CD4-positive, alpha-beta T cell treated with Interleukin-17A for 4 hours (primary cell): ENCODE measurements at regions not wholly inside any gene's neighbourhood (a gene's known extent, or its start where the extent isn't known, plus 50 kb on each side); places are given as distances from the start of the nearest gene placed in this dataset.
"Not testable (repeated sequence)": the region's sequence is repeated elsewhere in the genome, so short reads cannot be mapped to it uniquely, and the experiment has no call there.

Source experiments
- DNase-seq: peaks from one replicate; pipeline ENCODE4 v3.0.0-alpha.2; 2020; ENCODE audit warnings: mixed read lengths

DNA sequence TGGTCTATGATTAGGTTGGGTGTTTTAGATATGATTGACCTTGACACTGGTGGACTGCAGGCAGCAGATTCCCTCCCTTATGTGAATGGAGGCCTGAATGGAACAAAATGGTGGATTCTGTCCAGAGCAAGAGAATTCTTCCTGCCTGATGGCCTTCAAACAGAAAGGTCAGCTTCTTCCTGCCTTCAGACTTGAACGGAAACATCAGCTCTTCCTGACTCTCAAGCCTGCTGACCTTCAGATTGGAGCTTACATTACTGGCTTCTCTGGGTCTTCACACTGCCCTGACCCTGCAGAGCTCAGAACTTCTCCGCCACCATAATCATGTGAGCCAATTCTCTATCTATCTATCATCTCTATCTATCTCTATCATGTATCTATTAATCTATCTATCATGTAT is 111.6 kb downstream of the RAMP3 start:
- no peak for DNase-seq

DNA sequence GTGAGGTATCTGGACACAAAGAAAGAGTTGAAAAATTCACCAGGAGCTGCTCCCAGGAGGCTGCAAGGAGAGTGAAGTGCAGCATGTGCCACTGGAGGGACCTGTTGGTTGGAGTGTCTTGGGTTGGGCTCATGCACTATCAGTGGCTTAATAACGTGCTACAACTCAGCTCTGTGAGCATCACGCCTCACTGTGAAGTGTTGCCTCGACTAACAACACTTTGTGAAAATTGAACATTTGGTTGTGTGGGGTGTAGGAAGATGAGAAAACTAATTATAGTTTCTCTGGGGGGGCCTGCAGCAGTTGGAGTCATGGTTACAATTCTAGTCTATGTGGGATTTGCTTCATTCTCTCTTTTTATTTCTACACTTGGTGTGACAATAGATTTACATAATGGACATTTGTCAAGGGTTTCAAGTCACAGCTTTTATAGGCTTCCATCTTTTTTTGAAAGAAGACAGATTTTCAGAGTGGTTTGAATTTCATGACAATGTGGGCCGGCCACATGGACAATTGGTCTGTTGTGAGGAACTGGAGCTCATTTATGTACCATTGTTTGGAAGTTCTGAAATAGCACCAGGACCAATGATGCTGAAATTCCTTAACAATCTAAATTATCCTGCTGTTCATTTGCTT is 121.3 kb downstream of the RAMP3 start:
- DNase-seq: no peak

GRCh38 chr7:45289611-45290010 is 132.0 kb downstream of the RAMP3 start:
- DNase-seq: not testable (repeated sequence)

GRCh38 chr7:45290880-45291279 is 133.3 kb downstream of the RAMP3 start:
- no peak for DNase-seq

GRCh38 chr7:45292481-45292880 is 134.9 kb downstream of the RAMP3 start:
- DNase-seq: no peak

DNA sequence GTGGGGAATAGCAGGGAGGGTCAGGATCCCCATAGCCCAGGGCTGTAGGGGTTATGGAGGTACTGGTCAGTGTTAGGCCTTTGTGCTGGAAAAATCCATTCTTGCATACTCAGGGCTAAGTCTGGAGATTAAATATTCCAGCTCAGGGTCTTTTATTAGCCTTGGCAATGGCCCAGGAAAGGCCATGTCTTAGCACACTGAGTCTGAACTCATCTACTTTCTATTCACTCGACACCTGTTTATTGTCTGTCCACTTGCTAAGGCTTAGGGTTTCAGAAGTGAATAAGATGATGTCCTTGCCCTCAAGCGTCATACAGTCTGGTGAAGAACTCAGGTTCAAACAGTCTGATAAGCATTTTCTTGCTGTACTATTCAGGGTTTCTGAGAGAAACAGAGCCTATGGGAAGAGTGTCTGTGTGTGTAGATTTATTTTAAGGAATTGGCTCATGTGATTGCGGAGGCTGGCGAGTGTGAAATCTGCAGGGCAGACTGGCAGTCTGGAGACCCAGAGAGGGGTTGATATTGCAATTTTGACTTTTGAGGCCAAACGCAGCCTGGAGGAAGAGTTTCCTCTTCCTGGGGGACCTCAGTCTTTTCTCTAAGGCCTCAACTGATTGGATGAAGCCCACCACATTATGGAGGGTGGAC is 135.8 kb downstream of the RAMP3 start:
- no peak for DNase-seq

DNA sequence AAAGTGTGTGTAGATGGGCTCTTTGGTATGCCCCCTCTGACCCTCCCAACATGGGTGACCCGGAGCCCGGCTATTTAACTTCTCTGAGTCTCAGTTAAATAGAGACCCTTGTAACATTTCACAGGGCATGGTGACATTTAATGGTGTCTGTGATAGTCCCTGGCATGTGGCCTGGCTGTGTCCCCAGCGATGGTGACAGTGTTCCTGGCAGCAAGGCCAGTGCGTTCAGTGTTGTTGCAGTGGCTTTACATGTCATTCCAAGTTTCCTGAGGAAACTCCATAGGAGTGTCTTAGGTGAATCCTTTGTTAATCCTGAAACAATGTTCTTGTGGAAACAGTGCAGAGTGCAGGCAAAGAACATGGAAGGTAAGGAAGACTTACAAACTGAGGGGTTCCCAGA is 137.0 kb downstream of the RAMP3 start:
- DNase-seq: no peak

DNA sequence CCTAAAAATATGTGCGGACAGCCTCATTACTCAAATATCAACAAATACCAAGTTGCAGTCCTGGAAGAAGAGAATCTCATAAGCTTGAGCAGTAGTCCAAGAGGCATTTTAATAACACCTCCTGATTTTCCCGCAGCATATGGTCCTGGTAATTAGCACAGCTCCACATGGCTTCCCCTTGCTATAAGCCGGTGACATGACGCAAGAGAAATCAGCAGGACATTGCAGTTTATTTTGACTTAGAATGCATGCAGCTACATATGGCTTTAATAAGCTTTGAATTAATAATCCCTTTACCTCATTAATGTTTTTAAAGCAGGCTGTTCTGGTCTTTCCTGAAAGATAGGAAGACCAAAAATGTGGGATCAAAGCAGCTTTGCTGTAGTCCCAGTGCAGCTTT is 137.6 kb downstream of the RAMP3 start:
- no peak for DNase-seq

DNA sequence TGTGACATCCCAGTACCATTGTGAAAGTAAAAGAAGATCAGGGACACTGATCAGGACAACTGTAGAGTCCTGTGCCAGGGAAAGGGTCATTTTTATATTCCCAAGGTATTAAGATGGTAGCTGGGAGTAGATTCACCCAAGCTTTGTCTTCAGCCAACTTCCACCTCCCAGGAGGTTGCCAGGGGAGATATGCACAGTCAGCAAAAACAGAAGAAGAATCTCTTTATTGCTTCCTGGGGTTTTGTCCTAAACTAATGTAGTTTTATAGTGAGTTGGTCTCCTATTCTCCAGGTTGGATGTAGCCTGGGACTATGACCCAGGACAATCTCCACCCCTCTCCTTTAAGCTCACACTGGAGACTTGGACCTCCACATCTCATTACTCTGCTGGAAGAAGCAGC is 139.2 kb downstream of the RAMP3 start:
- no peak for DNase-seq

DNA sequence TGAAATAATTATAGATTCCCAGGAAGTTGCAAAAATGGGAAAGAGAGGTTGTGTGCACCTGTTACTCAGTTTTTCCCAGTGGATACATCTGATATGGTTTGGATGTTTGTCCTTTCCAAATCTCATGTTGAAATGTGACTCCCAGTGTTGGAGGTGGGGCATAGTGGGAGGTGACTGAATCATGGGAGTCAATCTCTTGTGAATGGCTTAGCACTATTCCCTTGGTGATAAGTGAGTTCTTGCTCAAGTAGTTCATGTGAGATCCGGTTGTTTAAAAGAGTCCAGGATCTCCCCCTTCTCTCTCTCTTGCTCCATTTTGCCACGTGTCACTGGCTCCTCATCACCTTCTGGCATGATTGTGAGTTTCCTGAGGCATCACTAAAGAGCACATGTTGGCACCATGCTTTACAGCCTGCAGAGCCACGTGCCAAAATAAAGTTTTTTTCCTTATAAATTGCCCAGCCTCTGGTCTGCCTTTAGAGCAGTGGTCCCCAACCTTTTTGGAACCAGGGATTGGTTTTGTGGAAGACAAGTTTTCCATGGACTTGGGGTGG is 149.2 kb downstream of the RAMP3 start:
- DNase-seq: no peak

GRCh38 chr7:45311597-45311996 is 154.0 kb downstream of the RAMP3 start:
- DNase-seq: no peak

- DNase-seq: not testable (repeated sequence)
These were observed 157.9 kb downstream of the RAMP3 start for GRCh38 chr7:45315512-45315911.

DNA sequence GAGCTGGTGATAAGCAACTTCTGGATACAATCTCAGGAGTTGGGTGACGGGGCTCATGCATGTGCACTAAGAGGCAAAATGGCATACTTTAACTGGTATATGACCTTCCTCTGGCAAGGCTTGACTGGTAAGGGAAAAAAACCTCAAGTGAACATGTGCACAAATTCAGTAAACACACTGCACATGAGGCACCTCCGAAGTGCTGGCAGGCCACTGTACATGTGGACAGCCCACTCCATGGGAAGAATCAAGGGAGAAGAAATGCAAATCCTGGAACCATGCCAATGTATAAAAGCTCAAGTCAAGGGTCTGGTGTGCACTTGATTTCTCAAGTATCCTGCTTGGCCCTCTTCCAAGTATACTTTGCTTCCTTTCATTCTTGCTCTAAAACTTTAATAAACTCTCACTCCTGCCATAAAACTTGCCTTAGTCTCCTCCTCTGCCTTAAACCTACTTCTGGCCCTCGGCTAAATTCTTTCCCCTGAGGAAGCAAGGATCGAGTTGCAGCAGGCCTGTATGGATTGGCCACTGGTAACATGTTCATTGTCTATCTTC is 167.2 kb downstream of the RAMP3 start:
- DNase-seq: no peak

DNA sequence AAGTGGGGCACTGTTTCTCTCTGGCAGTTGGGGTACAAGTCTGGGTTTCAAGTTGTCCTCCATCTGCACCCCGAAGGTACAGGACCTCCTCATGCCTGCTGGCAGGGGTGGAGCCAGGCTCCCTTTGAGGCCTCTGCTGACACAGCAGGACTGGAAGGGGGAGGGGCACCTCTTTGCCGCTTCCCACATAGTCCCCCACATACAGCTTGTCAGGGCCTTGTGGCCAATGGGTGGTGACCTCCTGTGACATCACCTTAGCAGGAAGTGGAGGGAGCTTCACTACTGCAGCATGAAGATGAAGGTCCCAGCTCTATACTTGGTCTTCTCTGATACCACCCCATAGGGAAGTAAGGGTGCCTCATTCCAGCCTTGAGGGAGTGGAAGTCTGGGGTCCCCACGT is 167.8 kb downstream of the RAMP3 start:
- DNase-seq: no peak

DNA sequence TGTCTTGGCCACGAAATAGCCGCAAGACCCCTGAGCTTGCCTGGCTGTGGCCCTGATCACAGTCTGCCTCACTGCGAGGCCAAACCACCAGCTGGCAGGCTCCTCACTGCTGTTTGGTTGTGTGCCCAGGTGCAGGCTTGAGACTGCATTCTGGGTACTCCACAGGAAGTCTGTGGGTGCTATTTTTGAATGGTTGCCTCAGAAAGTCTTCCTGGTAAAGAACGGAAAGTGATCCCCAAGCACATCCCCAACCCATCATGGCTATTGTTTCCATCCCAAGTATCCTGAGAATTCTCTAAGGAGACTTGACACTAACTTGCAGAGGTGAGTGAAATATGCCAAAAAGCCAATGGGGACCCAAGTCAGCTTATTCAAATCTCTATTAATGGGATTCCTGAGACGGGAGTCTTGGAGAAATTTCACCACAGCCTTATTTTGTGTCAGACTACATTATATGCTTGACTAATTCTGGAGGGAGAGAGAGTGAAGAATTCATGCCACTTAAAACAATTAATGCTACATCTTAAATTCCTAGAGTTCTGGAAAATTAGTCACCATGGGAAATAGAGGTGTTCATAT is 170.9 kb downstream of the RAMP3 start:
- no peak for DNase-seq

GRCh38 chr7:45331563-45331962 is 174.0 kb downstream of the RAMP3 start:
- no peak for DNase-seq

DNA sequence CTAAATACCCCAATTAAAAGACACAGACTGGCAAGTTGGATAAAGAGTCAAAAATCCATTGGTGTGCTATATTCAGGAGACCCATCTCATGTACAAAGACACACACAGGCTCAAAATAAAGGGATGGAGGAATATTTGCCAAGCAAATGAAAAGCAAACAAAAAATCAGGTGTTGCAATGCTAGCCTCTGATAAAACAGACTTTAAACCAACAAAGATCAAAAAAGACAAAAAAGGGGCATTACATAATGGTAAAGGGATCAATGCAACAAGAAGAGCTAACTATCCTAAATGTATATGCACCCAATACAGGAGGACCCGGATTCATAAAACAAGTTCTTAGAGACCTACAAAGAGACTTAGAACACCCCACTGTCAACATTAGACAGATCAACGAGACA is 177.4 kb downstream of the RAMP3 start:
- DNase-seq: not testable (repeated sequence)

DNA sequence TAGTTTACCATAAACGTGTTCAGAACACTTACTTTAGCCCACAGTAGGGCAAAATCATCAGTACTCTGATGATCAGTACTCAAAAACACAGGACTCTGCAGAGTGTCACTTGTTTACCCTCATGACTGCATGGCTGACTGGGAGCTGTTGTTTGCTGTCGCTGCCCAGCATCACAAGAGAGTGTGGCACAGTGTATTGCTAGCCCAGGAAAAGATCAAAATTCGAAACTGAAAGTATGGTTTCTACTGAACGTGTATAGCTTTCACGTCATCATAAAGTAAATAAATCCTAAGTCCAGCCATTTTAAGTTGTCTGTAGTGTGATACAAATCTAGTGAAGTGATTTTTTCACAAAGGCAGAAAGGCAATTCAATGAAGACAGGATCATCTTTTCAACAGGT is 184.6 kb downstream of the RAMP3 start:
- no peak for DNase-seq

GRCh38 chr7:45343746-45344145 is 186.2 kb downstream of the RAMP3 start:
- DNase-seq: no peak

DNA sequence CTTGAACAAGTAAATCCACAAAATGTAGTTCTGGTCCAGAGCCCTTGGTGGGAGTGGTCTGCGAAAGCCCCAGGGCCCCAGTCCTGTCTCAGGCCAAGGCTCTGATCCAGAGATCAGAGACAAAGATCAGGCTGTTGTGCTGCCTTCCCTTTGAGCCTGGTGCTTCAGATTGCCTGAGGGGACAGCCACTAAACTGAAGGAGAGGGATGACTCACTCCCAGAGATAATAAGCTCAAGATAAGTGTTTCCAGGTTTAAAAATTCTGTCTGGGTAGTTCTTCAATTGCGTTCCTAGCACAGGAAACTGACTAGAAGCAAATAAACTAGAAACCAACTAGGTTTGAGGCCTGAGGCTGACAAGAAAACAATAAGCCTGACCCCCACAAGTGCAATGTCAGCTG is 190.2 kb downstream of the RAMP3 start:
- no peak for DNase-seq

DNA sequence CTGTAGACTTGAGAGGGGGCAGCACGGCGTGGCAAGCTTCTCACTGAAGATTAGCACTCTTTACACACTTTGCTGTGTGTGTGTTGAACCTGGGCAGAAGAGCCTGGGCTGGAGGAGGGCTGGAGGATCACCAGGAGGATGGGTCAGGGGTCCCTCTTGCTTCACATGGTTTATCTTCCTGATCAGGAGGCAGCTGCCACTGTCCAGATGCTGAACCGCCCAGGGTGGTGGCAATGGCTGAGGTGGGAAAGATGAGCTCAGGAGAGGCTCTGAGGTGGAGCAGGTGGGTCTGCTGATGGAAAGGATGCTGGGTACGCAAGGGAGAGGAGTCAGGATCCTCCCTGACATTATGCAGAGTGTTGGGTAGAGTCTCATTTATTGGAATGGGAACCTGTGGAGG is 191.5 kb downstream of the RAMP3 start:
- DNase-seq: no peak

DNA sequence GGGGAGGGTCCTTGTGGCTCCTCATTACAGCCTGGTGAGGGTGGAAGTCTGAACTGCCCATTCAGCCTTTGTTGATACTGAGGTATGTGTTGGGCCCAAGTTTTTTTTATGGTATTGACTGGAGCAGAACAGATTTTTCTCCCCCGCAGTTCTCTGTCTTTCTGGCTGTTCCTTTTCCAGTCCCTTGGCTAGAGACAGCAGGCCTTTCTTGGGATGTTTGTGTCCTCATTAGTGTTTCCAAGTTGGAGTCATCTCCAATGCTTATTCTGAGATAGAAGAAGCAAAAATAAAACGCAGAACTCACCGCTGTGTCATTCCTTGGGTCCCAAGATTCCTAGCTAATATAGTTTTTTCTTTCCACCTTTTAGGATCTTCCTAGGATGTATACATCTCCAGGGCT is 193.3 kb downstream of the RAMP3 start:
- DNase-seq: no peak

DNA sequence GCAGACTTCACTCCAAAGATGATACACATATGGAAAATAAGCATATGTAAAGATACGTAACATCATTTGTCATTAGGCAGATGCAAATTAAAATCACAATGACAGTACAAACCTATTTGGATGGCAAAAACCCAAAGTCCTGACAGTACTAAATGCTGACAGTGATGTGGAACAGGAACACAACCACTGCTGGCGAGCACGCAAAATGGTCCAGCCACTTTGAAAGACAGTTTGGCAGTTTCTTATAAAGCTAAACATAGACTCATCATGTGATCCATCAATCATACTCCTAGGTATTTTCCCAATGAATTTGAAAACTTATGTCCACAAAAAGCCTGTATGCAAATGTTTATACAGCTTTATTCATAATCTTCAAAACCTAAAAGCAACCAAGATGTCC is 200.7 kb downstream of the RAMP3 start:
- no peak for DNase-seq

GRCh38 chr7:45359250-45359649 is 201.7 kb downstream of the RAMP3 start:
- DNase-seq: no peak
